GM18951 (cell line): ENCODE measurements at regions not wholly inside any gene's neighbourhood (a gene's known extent, or its start where the extent isn't known, plus 50 kb on each side); places are given as distances from the start of the nearest gene placed in this dataset.

Source experiments
- POLR2A ChIP-seq: IDR thresholded peaks from 4 replicates; pipeline ENCODE4 v1.6.1; 2011; ENCODE audit warnings: mild to moderate bottlenecking; ENCODE audit not compliant: insufficient read length, insufficient read depth; ENCODE audit errors: extremely low read depth
- in situ Hi-C: fragments of 300-500 bp; cut with MboI; formaldehyde crosslinking; loops from one replicate; pipeline ENCODE4 v1.12.0; 2022; ENCODE audit warnings: low sequenced_read_pairs, mixed read lengths, inconsistent platforms; ENCODE audit not compliant: unreplicated experiment

GRCh38 chr3:167913219-167913835 is 177.8 kb downstream of the SERPINI1 start:
- in situ Hi-C loops, result no loop called here
- no peak for TF ChIP-seq POLR2A

GRCh38 chr3:167909952-167910351 is 174.4 kb downstream of the SERPINI1 start:
- TF ChIP-seq POLR2A, result no peak

GRCh38 chr3:167909504-167909896 is 174.0 kb downstream of the SERPINI1 start:
- TF ChIP-seq POLR2A, result no peak
- in situ Hi-C loops, result no loop called here

More at GRCh38 chr3:167909952-167910351, 174.4 kb downstream of the SERPINI1 start:
- in situ Hi-C loops, result no loop called here

GRCh38 chr3:167908746-167909503 is 173.4 kb downstream of the SERPINI1 start:
- in situ Hi-C loops, result no loop called here
- no peak for TF ChIP-seq POLR2A

GRCh38 chr3:167908221-167908620 is 172.7 kb downstream of the SERPINI1 start:
- in situ Hi-C loops, result no loop called here
- no peak for TF ChIP-seq POLR2A

GRCh38 chr3:167901138-167901537 is 165.6 kb downstream of the SERPINI1 start:
- in situ Hi-C loops, result no loop called here
- TF ChIP-seq POLR2A, result no peak

GRCh38 chr3:167899093-167899492 is 163.6 kb downstream of the SERPINI1 start:
- in situ Hi-C loops, result loop anchor here (25.0 kb wide), 1 partner anchor 512 kb away; the partner anchor contains the start of gene ZBBX
- no peak for TF ChIP-seq POLR2A

GRCh38 chr3:167898091-167898490 is 162.6 kb downstream of the SERPINI1 start:
- TF ChIP-seq POLR2A, result no peak
- in situ Hi-C loops, result loop anchor here (25.0 kb wide), 1 partner anchor 511 kb away; the partner anchor contains the start of gene ZBBX

- in situ Hi-C loops, result loop anchor here (25.0 kb wide), 1 partner anchor 508 kb away; the partner anchor contains the start of gene ZBBX
- no peak for TF ChIP-seq POLR2A
Observed at GRCh38 chr3:167895684-167896083, 160.2 kb downstream of the SERPINI1 start.

GRCh38 chr3:167895178-167895577 is 159.7 kb downstream of the SERPINI1 start:
- no peak for TF ChIP-seq POLR2A
- in situ Hi-C loops, result loop anchor here (25.0 kb wide), 1 partner anchor 508 kb away; the partner anchor contains the start of gene ZBBX

GRCh38 chr3:167892205-167892604 is 156.7 kb downstream of the SERPINI1 start:
- in situ Hi-C loops, result loop anchor here (25.0 kb wide), 1 partner anchor 505 kb away; the partner anchor contains the start of gene ZBBX

GRCh38 chr3:167887096-167887495 is 151.6 kb downstream of the SERPINI1 start:
- in situ Hi-C loops, result loop anchor here (25.0 kb wide), 1 partner anchor 500 kb away; the partner anchor contains the start of gene ZBBX
- TF ChIP-seq POLR2A, result no peak

More at GRCh38 chr3:167892205-167892604, 156.7 kb downstream of the SERPINI1 start:
- TF ChIP-seq POLR2A, result no peak

GRCh38 chr3:167886690-167887089 is 151.2 kb downstream of the SERPINI1 start:
- TF ChIP-seq POLR2A, result no peak
- in situ Hi-C loops, result loop anchor here (25.0 kb wide), 1 partner anchor 499 kb away; the partner anchor contains the start of gene ZBBX
